Duodenal mucosa (tissue), 2 donors: ENCODE measurements at regions not wholly inside any gene's neighbourhood (a gene's known extent, or its start where the extent isn't known, plus 50 kb on each side); places are given as distances from the start of the nearest gene placed in this dataset.
A peak's percentile ranks its signal among the peaks of the same experiment; 100 is the strongest.

Experiments
- H3K27ac ChIP-seq: one replicate; pipeline ENCODE4 v1.7.0; 2013; ENCODE audit warnings: low read depth, low read length
- H3K27me3 ChIP-seq, 2 donors: one replicate each; pipeline ENCODE4 v1.7.0; 2013; ENCODE audit warnings: low read length in 2 of 2, control low read depth in 1 of 2; ENCODE audit not compliant: insufficient read depth in 2 of 2, control insufficient read depth in 1 of 2
- H3K36me3 ChIP-seq, 2 donors: one replicate each; pipeline ENCODE4 v1.7.0; 2013; ENCODE audit warnings: low read length in 2 of 2, control low read depth in 1 of 2; ENCODE audit not compliant: insufficient read depth in 2 of 2, control insufficient read depth in 1 of 2
- H3K4me1 ChIP-seq, 2 donors: one replicate each; pipeline ENCODE4 v1.7.0; 2013; ENCODE audit warnings: low read length in 2 of 2, control low read depth in 1 of 2; ENCODE audit not compliant: insufficient read depth in 2 of 2, control insufficient read depth in 1 of 2
- H3K4me3 ChIP-seq, 2 donors: one replicate each; pipeline ENCODE4 v1.7.0; 2013; ENCODE audit warnings: low read length in 2 of 2, low read depth in 1 of 2
- H3K9ac ChIP-seq, 2 donors: one replicate each; pipeline ENCODE4 v1.7.0; 2013; ENCODE audit warnings: low read length in 2 of 2, low read depth in 1 of 2
- H3K9me3 ChIP-seq, 2 donors: one replicate each; pipeline ENCODE4 v1.7.0; 2013; ENCODE audit warnings: low read length in 2 of 2, control low read depth in 1 of 2; ENCODE audit not compliant: control insufficient read depth in 1 of 2

DNA sequence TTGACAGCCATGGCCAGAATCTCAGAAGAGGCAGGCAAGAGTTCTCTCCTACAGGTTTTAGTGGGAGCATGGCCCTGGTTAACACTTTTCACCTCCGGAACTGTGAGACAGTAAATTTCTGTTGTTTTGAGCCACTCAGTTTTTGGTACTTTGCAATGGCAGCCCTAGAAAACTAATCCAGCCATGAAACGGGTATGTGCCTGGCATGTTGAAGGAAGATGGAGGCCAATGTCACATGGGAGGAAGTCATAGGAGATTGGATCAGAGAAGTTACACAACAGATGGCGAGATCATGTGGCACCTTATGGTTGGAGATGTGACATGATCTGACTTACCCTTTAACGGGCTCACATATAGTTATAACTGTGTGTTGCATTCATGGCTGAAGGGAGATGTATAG is 63.2 kb upstream of the EED start:
- Histone ChIP-seq H3K9me3 (no peaks in the 10 kb centered on the region), H3K4me1 (peaks cover 23 to 26% of the 10 kb centered on the region in 2 donors), H3K36me3 (no peaks in the 10 kb centered on the region), H3K27me3 (no peaks in the 10 kb centered on the region), H3K9ac (no peak overlapping the region), H3K4me3 (no peak overlapping the region), H3K27ac (no peak overlapping the region)

DNA sequence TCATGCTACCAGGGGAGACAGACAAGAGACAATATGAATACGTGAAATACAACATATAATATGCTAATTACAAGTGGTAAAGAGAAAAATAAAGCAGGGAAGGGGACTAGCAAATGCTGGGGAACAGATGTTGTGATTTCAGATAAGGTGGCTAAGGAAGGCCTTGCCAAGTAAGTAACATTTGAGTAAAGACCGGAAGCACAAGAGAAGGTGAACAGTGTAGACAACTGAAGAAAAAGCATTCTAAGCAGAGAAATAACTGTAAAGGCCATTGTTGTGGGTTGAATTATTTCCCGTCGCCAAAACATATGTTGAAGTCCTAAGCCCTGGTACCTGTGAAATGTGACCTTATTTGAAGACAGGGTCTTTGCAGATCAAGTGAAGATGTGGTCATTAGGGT is 63.7 kb upstream of the EED start:
- Histone ChIP-seq H3K9me3 (no peaks in the 10 kb centered on the region), H3K36me3 (no peaks in the 10 kb centered on the region), H3K4me1 (peaks cover 23 to 26% of the 10 kb centered on the region in 2 donors), H3K27me3 (no peaks in the 10 kb centered on the region), H3K4me3 (no peak overlapping the region), H3K9ac (no peak overlapping the region), H3K27ac (no peak overlapping the region)

DNA sequence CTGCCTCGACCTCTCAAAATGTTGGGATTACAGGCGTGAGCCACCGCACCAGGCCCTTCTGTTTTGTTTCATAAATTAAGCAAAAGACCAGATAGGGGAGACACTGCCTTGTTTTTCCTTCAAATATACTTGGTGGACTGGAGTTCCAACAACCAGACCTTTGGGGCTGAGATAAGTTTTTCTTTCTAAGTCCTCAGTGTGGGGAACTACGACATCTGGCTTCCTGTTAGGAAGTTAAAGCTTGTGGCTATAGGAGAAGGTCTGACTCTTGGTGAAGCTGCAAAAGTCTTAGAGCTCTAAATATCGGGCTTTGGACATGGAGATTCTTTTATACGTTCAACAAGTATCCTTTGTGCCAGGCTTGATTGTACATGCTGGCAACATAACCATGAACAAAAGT is 64.1 kb upstream of the EED start:
- Histone ChIP-seq H3K9ac (no peak overlapping the region), H3K36me3 (no peaks in the 10 kb centered on the region), H3K27ac (no peak overlapping the region), H3K4me3 (no peak overlapping the region), H3K4me1 (peaks cover 22 to 26% of the 10 kb centered on the region in 2 donors), H3K9me3 (no peaks in the 10 kb centered on the region), H3K27me3 (no peaks in the 10 kb centered on the region)

DNA sequence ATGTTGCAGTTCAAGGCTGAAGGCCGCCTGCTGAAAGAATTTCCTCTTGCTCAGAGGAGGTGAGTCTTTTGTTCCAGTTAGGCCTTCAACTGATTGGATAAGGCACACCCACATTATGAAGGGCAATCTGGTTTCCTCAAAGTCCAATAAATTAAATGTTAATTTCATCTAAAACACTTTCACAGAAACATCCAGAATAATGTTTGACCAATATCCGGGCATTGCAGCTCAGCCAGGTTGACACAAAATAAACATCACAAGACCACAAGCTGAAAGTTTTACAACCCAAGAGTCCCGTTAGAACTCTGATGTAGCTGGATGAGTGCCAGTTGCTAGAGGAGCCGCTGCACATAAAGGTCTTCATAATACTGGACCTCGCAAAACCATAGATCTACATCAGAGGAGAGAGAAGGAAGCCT is 64.9 kb upstream of the EED start:
- Histone ChIP-seq H3K27ac (no peak overlapping the region), H3K27me3 (no peaks in the 10 kb centered on the region), H3K36me3 (no peaks in the 10 kb centered on the region), H3K9me3 (no peaks in the 10 kb centered on the region), H3K4me3 (no peak overlapping the region), H3K9ac (no peak overlapping the region), H3K4me1 (peaks cover 18 to 30% of the 10 kb centered on the region in 2 donors)

DNA sequence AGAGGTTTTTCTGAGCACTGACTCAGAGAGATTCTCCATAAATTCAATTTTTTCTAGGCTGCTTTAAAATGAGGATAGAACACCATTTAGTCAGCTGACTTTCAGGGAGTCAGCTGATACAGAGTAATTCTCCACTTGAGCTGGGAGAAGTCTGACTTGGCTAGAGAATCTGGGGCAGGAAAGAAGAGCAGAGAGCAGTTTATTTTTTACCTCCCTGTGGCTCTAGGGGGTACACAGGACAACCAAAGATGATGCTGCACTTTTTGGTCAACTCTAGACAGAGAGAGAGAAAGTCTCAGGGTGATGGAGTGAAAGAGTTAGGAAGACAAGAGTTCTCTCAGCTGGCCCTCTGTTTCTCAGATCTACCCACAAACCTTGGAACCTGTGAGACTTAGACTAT is 67.3 kb upstream of the EED start:
- no peaks in the 10 kb centered on the region for H3K27me3 ChIP-seq
- no peak overlapping the region for H3K4me3 ChIP-seq
- no peaks in the 10 kb centered on the region for H3K36me3 ChIP-seq
- H3K9ac ChIP-seq = no peak overlapping the region
- peaks cover 16 to 19% of the 10 kb centered on the region in 2 donors for H3K4me1 ChIP-seq
- no peaks in the 10 kb centered on the region for H3K9me3 ChIP-seq
- H3K27ac ChIP-seq = no peak overlapping the region

DNA sequence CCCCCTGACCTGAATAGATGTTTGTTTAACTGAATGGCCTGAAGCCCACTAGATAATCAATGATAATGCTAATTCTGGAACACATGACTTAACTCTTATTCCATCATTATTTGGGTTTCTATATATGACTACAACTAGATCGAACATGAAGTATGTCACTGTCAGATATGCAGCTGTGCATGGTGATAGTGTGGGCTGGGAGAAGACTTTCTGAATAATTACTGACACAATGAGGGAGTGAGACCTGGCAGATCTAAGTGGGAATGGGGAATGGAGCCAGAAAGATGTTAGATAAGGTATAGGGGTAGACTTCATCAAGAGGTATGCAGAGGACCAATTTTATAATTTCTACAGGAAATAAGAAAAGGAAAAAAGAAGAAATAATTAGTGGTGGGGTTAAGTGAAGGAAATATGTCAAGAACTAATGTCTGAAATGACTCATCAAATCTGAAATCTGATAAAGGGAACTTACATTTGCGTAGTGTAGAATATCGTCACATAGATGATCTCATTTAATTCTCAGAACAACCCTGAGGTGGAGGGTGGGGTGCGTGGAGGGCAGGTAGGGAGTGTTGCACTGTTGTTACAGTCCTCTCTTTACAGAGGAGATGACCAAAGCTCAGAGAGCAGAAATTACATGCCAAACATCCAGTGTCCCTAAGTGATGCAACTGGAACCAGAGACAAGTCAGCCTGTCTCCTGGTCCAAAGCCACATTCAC is 68.2 kb upstream of the EED start:
- Histone ChIP-seq H3K27me3 (no peaks in the 10 kb centered on the region), H3K27ac (no peak overlapping the region), H3K4me3 (no peak overlapping the region), H3K36me3 (no peaks in the 10 kb centered on the region), H3K9ac (no peak overlapping the region), H3K9me3 (no peaks in the 10 kb centered on the region), H3K4me1 (peaks cover 16 to 19% of the 10 kb centered on the region in 2 donors)

DNA sequence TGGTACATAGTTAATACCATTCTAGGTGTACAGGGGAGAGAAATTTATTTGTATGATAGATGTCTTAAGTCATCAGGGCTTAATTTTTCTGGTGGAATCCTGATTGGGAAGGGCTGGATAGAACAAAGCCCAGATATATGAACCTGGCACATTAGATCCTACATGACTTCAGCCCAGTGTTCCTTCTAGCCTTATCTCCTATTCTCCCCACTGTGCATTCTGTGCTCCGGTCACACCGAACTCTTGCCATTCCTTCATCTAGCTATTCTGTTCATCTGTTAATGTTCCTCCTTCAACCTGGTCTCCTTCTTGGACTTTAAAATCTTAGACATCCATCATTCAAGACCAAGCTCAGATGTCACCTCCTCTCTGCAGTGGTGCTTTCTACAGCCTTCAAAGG is 68.9 kb upstream of the EED start:
- H3K9me3 ChIP-seq = no peaks in the 10 kb centered on the region
- H3K27ac ChIP-seq = no peak overlapping the region

DNA sequence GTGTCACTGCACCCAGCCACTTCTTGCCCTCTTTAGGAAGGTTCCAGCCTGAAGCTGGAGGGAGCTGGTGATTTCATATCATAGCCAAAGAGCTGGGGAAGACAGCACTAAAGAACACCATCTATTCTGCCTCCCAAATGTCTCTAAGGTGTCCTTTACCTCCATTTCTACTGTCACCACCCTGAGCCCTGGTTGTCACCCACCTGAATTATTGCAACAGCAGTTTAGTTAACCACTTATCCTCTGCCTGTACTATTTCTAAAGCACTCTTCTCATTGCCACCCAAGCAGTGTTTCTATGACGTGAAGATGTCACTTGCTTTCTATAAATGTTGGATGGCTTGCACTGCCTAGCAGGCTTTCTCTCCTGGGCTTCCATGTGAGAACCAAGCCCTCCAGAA is 69.4 kb upstream of the EED start:
- Histone ChIP-seq H3K27ac (no peak overlapping the region), H3K36me3 (no peaks in the 10 kb centered on the region), H3K27me3 (no peaks in the 10 kb centered on the region), H3K9me3 (no peaks in the 10 kb centered on the region), H3K9ac (no peak overlapping the region), H3K4me3 (no peak overlapping the region), H3K4me1 (peaks cover 16 to 19% of the 10 kb centered on the region in 2 donors)

More for the DNA sequence above, 68.9 kb upstream of the EED start:
- Histone ChIP-seq H3K9ac (no peak overlapping the region), H3K36me3 (no peaks in the 10 kb centered on the region), H3K27me3 (no peaks in the 10 kb centered on the region), H3K4me1 (peaks cover 16 to 19% of the 10 kb centered on the region in 2 donors), H3K4me3 (no peak overlapping the region)

DNA sequence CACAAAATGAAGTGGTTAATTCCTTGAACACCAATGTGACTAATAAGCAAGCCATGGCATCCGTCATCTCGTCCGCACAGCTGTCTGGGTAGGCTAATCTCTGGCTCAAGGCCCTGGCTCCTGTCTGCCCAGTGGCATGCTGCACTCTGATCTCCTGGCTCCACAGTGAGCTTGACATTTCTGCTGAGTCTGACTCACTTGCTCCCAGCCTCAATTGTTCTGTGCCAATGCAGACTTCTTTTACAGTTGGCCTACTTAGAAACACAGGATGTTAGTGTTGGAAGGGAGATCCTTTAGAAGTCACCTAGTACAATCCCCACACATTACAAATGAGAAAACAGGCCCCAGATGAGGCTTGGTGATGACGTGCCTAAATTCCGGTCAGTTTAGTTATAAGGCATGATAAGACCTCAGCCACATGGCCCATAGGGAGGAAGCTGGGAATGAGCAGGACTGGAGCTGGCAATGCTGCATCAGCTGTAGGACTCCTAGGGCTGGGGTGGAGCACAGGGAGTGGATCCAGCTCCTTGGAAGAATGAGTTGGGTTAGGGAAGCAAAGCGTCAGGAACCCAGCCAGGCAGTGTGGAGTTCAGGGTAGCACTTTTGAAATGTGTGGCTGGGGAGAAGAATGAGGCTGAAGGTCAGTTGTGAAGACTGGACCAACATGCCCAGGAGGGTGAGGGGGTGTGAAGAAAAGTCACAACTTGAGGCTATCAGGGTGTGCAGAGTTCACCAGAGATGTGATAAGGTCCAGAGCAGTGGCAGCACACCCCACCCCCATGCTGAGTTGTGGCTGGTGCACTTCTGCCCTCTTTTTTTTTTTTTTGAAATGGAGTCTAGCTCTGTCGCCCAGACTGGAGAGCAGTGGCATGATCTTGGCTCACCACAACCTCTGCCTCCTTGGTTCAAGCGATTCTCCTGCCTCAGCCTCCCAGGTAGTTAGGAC is 70.2 kb upstream of the EED start:
- H3K36me3 ChIP-seq = no peaks in the 10 kb centered on the region
- peaks cover 16 to 19% of the 10 kb centered on the region in 2 donors for H3K4me1 ChIP-seq
- no peak overlapping the region for H3K9ac ChIP-seq
- peak overlapping the region; percentile 60 for H3K27ac ChIP-seq
- no peaks in the 10 kb centered on the region for H3K27me3 ChIP-seq
- no peaks in the 10 kb centered on the region for H3K9me3 ChIP-seq
- H3K4me3 ChIP-seq = no peak overlapping the region

DNA sequence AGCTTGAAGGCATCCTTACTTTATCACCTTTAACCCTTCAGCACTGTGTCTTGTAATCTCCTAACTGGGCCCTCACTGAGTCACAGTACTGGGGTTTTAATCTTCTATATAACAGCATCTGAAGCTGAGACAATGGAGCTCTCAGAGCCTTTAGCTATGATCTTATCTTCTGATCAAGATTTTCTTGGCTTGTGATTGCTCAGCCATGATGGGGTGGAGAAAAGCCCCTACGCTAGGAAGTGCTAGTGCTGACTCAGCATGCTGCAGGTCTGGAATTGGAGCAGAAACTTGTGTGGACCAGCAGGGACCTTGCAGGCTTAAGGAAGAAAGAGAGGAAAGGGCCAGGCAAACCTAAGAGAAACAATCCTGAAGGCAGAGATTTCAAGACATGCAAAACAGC is 71.7 kb upstream of the EED start:
- Histone ChIP-seq H3K36me3 (no peaks in the 10 kb centered on the region), H3K9ac (no peak overlapping the region), H3K4me1 (peaks cover 16 to 19% of the 10 kb centered on the region in 2 donors), H3K9me3 (no peaks in the 10 kb centered on the region), H3K27me3 (no peaks in the 10 kb centered on the region), H3K27ac (no peak overlapping the region), H3K4me3 (no peak overlapping the region)
